Activated naive CD8-positive, alpha-beta T cell treated with anti-CD3 and anti-CD28 coated beads for 36 hours (primary cell): ENCODE measurements at regions not wholly inside any gene's neighbourhood (a gene's known extent, or its start where the extent isn't known, plus 50 kb on each side); places are given as distances from the start of the nearest gene placed in this dataset.
"Not testable (repeated sequence)": the region's sequence is repeated elsewhere in the genome, so short reads cannot be mapped to it uniquely, and the experiment has no call there.

Experiments used
- DNase-seq: peaks from one replicate; pipeline ENCODE4 v3.0.0; 2021
- H3K27ac Mint-ChIP-seq: one replicate; pipeline ENCODE4 v1.8.0; 2022; ENCODE audit warnings: mild to moderate bottlenecking, moderate library complexity, mixed read lengths
- H3K27me3 Mint-ChIP-seq: one replicate; pipeline ENCODE4 v1.8.0; 2022; ENCODE audit warnings: mild to moderate bottlenecking, mixed read lengths
- H3K36me3 Mint-ChIP-seq: one replicate; pipeline ENCODE4 v1.8.0; 2021; ENCODE audit warnings: mild to moderate bottlenecking, mixed read lengths
- H3K4me1 Mint-ChIP-seq: one replicate; pipeline ENCODE4 v1.8.0; 2021; ENCODE audit warnings: mixed read lengths
- H3K4me3 Mint-ChIP-seq: one replicate; pipeline ENCODE4 v1.8.0; 2022; ENCODE audit warnings: mild to moderate bottlenecking, moderate library complexity, mixed read lengths
- H3K9me3 Mint-ChIP-seq: one replicate; pipeline ENCODE4 v1.8.0; 2022; ENCODE audit warnings: mixed read lengths

- no peaks in the 10 kb centered on the region for H3K36me3 Mint-ChIP-seq
- H3K4me3 Mint-ChIP-seq = no peak overlapping the region
- H3K9me3 Mint-ChIP-seq = peaks cover 2% of the 10 kb centered on the region
- no peak for DNase-seq
- H3K27ac Mint-ChIP-seq = no peak overlapping the region
- no peaks in the 10 kb centered on the region for H3K4me1 Mint-ChIP-seq
- H3K27me3 Mint-ChIP-seq = no peaks in the 10 kb centered on the region
Observed at GRCh38 chr7:109377076-109377884, 807.6 kb downstream of the DNAJB9 start.

- Mint-ChIP-seq H3K36me3 (no peaks in the 10 kb centered on the region), H3K4me3 (no peak overlapping the region)
Observed at GRCh38 chr7:109386959-109387358, 817.3 kb downstream of the DNAJB9 start.

GRCh38 chr7:109387530-109387929, 817.9 kb downstream of the DNAJB9 start:
- H3K4me1 Mint-ChIP-seq = no peaks in the 10 kb centered on the region
- H3K9me3 Mint-ChIP-seq = no peaks in the 10 kb centered on the region
- no peaks in the 10 kb centered on the region for H3K36me3 Mint-ChIP-seq
- H3K4me3 Mint-ChIP-seq = no peak overlapping the region
- H3K27ac Mint-ChIP-seq = no peak overlapping the region
- H3K27me3 Mint-ChIP-seq = no peaks in the 10 kb centered on the region
- no peak for DNase-seq

More at GRCh38 chr7:109386959-109387358, 817.3 kb downstream of the DNAJB9 start:
- no peaks in the 10 kb centered on the region for H3K4me1 Mint-ChIP-seq
- no peaks in the 10 kb centered on the region for H3K27me3 Mint-ChIP-seq
- no peaks in the 10 kb centered on the region for H3K9me3 Mint-ChIP-seq
- no peak for DNase-seq
- H3K27ac Mint-ChIP-seq = no peak overlapping the region

- H3K27me3 Mint-ChIP-seq = no peaks in the 10 kb centered on the region
- no peaks in the 10 kb centered on the region for H3K36me3 Mint-ChIP-seq
- H3K4me1 Mint-ChIP-seq = no peaks in the 10 kb centered on the region
- H3K4me3 Mint-ChIP-seq = no peak overlapping the region
- no peaks in the 10 kb centered on the region for H3K9me3 Mint-ChIP-seq
- DNase-seq = no peak
- no peak overlapping the region for H3K27ac Mint-ChIP-seq
Observed at GRCh38 chr7:109391240-109391639, 821.6 kb downstream of the DNAJB9 start.

- Mint-ChIP-seq H3K27me3 (no peaks in the 10 kb centered on the region), H3K27ac (no peak overlapping the region), H3K4me3 (no peak overlapping the region)
Observed at GRCh38 chr7:109402107-109402506, 832.4 kb downstream of the DNAJB9 start.

GRCh38 chr7:109407756-109408155, 838.1 kb downstream of the DNAJB9 start:
- no peaks in the 10 kb centered on the region for H3K27me3 Mint-ChIP-seq
- no peaks in the 10 kb centered on the region for H3K36me3 Mint-ChIP-seq
- no peak for DNase-seq
- H3K27ac Mint-ChIP-seq = no peak overlapping the region
- H3K9me3 Mint-ChIP-seq = no peaks in the 10 kb centered on the region
- no peaks in the 10 kb centered on the region for H3K4me1 Mint-ChIP-seq
- H3K4me3 Mint-ChIP-seq = no peak overlapping the region

More at GRCh38 chr7:109402107-109402506, 832.4 kb downstream of the DNAJB9 start:
- Mint-ChIP-seq H3K4me1 (no peaks in the 10 kb centered on the region), H3K9me3 (no peaks in the 10 kb centered on the region), H3K36me3 (no peaks in the 10 kb centered on the region)
- no peak for DNase-seq

- Mint-ChIP-seq H3K9me3 (no peaks in the 10 kb centered on the region), H3K4me3 (no peak overlapping the region)
Observed at GRCh38 chr7:109437957-109438356, 868.3 kb downstream of the DNAJB9 start.

GRCh38 chr7:109449760-109450159, 880.1 kb downstream of the DNAJB9 start:
- Mint-ChIP-seq H3K27me3 (no peaks in the 10 kb centered on the region), H3K4me1 (no peaks in the 10 kb centered on the region), H3K27ac (no peak overlapping the region), H3K9me3 (peaks cover 4% of the 10 kb centered on the region), H3K4me3 (no peak overlapping the region), H3K36me3 (no peaks in the 10 kb centered on the region)
- DNase-seq = no peak

More at GRCh38 chr7:109437957-109438356, 868.3 kb downstream of the DNAJB9 start:
- no peak for DNase-seq
- Mint-ChIP-seq H3K27me3 (no peaks in the 10 kb centered on the region), H3K36me3 (no peaks in the 10 kb centered on the region), H3K4me1 (no peaks in the 10 kb centered on the region), H3K27ac (no peak overlapping the region)

- no peak for DNase-seq
- H3K9me3 Mint-ChIP-seq = peaks cover 4% of the 10 kb centered on the region
- no peak overlapping the region for H3K4me3 Mint-ChIP-seq
- H3K4me1 Mint-ChIP-seq = no peaks in the 10 kb centered on the region
- H3K27ac Mint-ChIP-seq = no peak overlapping the region
- no peaks in the 10 kb centered on the region for H3K36me3 Mint-ChIP-seq
- H3K27me3 Mint-ChIP-seq = no peaks in the 10 kb centered on the region
Observed at GRCh38 chr7:109456116-109456515, 886.4 kb downstream of the DNAJB9 start.

- H3K27me3 Mint-ChIP-seq = no peaks in the 10 kb centered on the region
Observed at GRCh38 chr7:109460296-109460695, 890.6 kb downstream of the DNAJB9 start.

GRCh38 chr7:109462171-109462570, 892.5 kb downstream of the DNAJB9 start:
- Mint-ChIP-seq H3K27me3 (no peaks in the 10 kb centered on the region), H3K36me3 (no peaks in the 10 kb centered on the region), H3K4me3 (no peak overlapping the region), H3K4me1 (no peaks in the 10 kb centered on the region), H3K9me3 (no peaks in the 10 kb centered on the region), H3K27ac (no peak overlapping the region)
- DNase-seq = no peak

More at GRCh38 chr7:109460296-109460695, 890.6 kb downstream of the DNAJB9 start:
- Mint-ChIP-seq H3K4me3 (no peak overlapping the region), H3K4me1 (no peaks in the 10 kb centered on the region), H3K36me3 (no peaks in the 10 kb centered on the region), H3K9me3 (no peaks in the 10 kb centered on the region), H3K27ac (no peak overlapping the region)
- no peak for DNase-seq

GRCh38 chr7:109467729-109468128, 898.1 kb downstream of the DNAJB9 start:
- not testable (repeated sequence) for H3K4me3 Mint-ChIP-seq, H3K9me3 Mint-ChIP-seq, H3K36me3 Mint-ChIP-seq, H3K27ac Mint-ChIP-seq, DNase-seq, H3K4me1 Mint-ChIP-seq, H3K27me3 Mint-ChIP-seq

- Mint-ChIP-seq H3K4me3 (no peak overlapping the region), H3K27ac (no peak overlapping the region), H3K4me1 (no peaks in the 10 kb centered on the region), H3K9me3 (no peaks in the 10 kb centered on the region), H3K27me3 (no peaks in the 10 kb centered on the region), H3K36me3 (no peaks in the 10 kb centered on the region)
- no peak for DNase-seq
Observed at GRCh38 chr7:109473172-109473571, 903.5 kb downstream of the DNAJB9 start.

GRCh38 chr7:109476409-109476808, 906.7 kb downstream of the DNAJB9 start:
- DNase-seq = no peak
- Mint-ChIP-seq H3K4me1 (no peaks in the 10 kb centered on the region), H3K36me3 (no peaks in the 10 kb centered on the region), H3K27me3 (no peaks in the 10 kb centered on the region), H3K9me3 (no peaks in the 10 kb centered on the region), H3K4me3 (no peak overlapping the region), H3K27ac (no peak overlapping the region)

GRCh38 chr7:109479388-109479787, 909.7 kb downstream of the DNAJB9 start:
- H3K9me3 Mint-ChIP-seq = no peaks in the 10 kb centered on the region
- H3K4me3 Mint-ChIP-seq = no peak overlapping the region
- no peak overlapping the region for H3K27ac Mint-ChIP-seq
- no peaks in the 10 kb centered on the region for H3K27me3 Mint-ChIP-seq
- no peak for DNase-seq
- no peaks in the 10 kb centered on the region for H3K4me1 Mint-ChIP-seq
- H3K36me3 Mint-ChIP-seq = no peaks in the 10 kb centered on the region

- H3K4me3 Mint-ChIP-seq, H3K27me3 Mint-ChIP-seq, H3K36me3 Mint-ChIP-seq, H3K4me1 Mint-ChIP-seq, DNase-seq, H3K9me3 Mint-ChIP-seq, H3K27ac Mint-ChIP-seq: not testable (repeated sequence)
Observed at GRCh38 chr7:109490607-109491006, 920.9 kb downstream of the DNAJB9 start.
